CD14-positive monocyte (primary cell): ENCODE measurements at regions not wholly inside any gene's neighbourhood (a gene's known extent, or its start where the extent isn't known, plus 50 kb on each side); places are given as distances from the start of the nearest gene placed in this dataset.

ENCODE experiments used
- DNase-seq, 3 donors: peaks; one replicate each; pipeline ENCODE4 v3.0.0-alpha.2; 2011 to 2022
- H2AFZ ChIP-seq: 2 replicates; pipeline ENCODE4 v1.6.0; 2012; ENCODE audit warnings: mild to moderate bottlenecking, low read depth, low read length, inconsistent platforms; ENCODE audit not compliant: insufficient read depth, poor library complexity, severe bottlenecking
- H3K27ac ChIP-seq, 2 donors: 1 replicate in 1 of 2; 2 replicates in 1 of 2; pipeline ENCODE4 v1.5.1; 2012 to 2013; ENCODE audit warnings: low read length in 2 of 2, control low read depth in 1 of 2, inconsistent platforms in 1 of 2, low read depth in 1 of 2, mild to moderate bottlenecking in 1 of 2
- H3K27me3 ChIP-seq, 2 donors: one replicate each; pipeline versions ENCODE4 v1.6.0 to v1.6.1; 2011 to 2013; ENCODE audit warnings: low read length in 2 of 2; ENCODE audit not compliant: control insufficient read depth in 2 of 2, insufficient read depth in 2 of 2
- H3K36me3 ChIP-seq, 2 donors: replicated peaks in 1 of 2; 1 replicate in 1 of 2; 2 replicates in 1 of 2; pipeline versions ENCODE4 v1.5.1 to v1.6.1; 2012 to 2013; ENCODE audit warnings: low read length in 2 of 2, control low read depth in 1 of 2, inconsistent platforms in 1 of 2, mild to moderate bottlenecking in 1 of 2; ENCODE audit not compliant: insufficient read depth in 2 of 2, control insufficient read depth in 1 of 2
- H3K4me1 ChIP-seq, 2 donors: 1 replicate in 1 of 2; 2 replicates in 1 of 2; pipeline versions ENCODE4 v1.5.1 to v1.6.1; 2012 to 2013; ENCODE audit warnings: low read length in 2 of 2, control low read depth in 1 of 2, inconsistent platforms in 1 of 2, mild to moderate bottlenecking in 1 of 2, moderate library complexity in 1 of 2; ENCODE audit not compliant: insufficient read depth in 2 of 2, control insufficient read depth in 1 of 2
- H3K4me2 ChIP-seq: replicated peaks from 2 replicates; pipeline ENCODE3; 2012; ENCODE audit warnings: low read length, moderate library complexity, mild to moderate bottlenecking; ENCODE audit not compliant: poor library complexity, severe bottlenecking; ENCODE audit errors: extremely low read depth
- H3K4me3 ChIP-seq, 3 experiments: fragments of 200-600 bp in 1 of 3; sonication (generic) in 1 of 3; replicated peaks in 1 of 3; 1 replicate in 2 of 3; 2 replicates in 1 of 3; pipeline ENCODE4 v1.5.1; 2011 to 2013; ENCODE audit warnings: low read length in 3 of 3, mild to moderate bottlenecking in 3 of 3, control low read depth in 2 of 3, low read depth in 2 of 3, inconsistent platforms in 1 of 3, moderate library complexity in 1 of 3
- H3K79me2 ChIP-seq: 2 replicates; pipeline ENCODE4 v1.6.0; 2012; ENCODE audit warnings: mild to moderate bottlenecking, control low read depth, inconsistent platforms, low read length, moderate library complexity; ENCODE audit not compliant: insufficient read depth
- H3K9ac ChIP-seq: 2 replicates; pipeline ENCODE4 v1.6.0; 2017; ENCODE audit warnings: low read length, mild to moderate bottlenecking; ENCODE audit not compliant: insufficient read depth, poor library complexity, severe bottlenecking
- H3K9me3 ChIP-seq, 2 donors: replicated peaks in 1 of 2; 1 replicate in 1 of 2; 2 replicates in 1 of 2; pipeline versions ENCODE4 v1.5.1 to v1.6.1; 2012 to 2013; ENCODE audit warnings: low read length in 2 of 2, control low read depth in 1 of 2; ENCODE audit not compliant: control insufficient read depth in 1 of 2, insufficient read depth in 1 of 2
- H4K20me1 ChIP-seq: 2 replicates; pipeline ENCODE4 v1.6.0; 2012; ENCODE audit warnings: mild to moderate bottlenecking, low read length, control low read depth, moderate library complexity; ENCODE audit not compliant: insufficient read depth
- H3K27ac Mint-ChIP-seq, 7 donors: one replicate each; pipeline ENCODE4 v1.8.0; 2020; ENCODE audit warnings: mild to moderate bottlenecking in 7 of 7, mixed read lengths in 7 of 7, moderate library complexity in 6 of 7, inconsistent platforms in 2 of 7
- H3K27me3 Mint-ChIP-seq, 3 donors: one replicate each; pipeline ENCODE4 v1.8.0; 2021 to 2022; ENCODE audit warnings: low read depth in 3 of 3, mild to moderate bottlenecking in 3 of 3, mixed read lengths in 3 of 3, moderate library complexity in 3 of 3, inconsistent platforms in 1 of 3
- H3K36me3 Mint-ChIP-seq, 2 donors: one replicate each; pipeline ENCODE4 v1.8.0; 2020; ENCODE audit warnings: mixed read lengths in 2 of 2, inconsistent platforms in 1 of 2, mild to moderate bottlenecking in 1 of 2
- H3K4me1 Mint-ChIP-seq: one replicate; pipeline ENCODE4 v1.8.0; 2020; ENCODE audit warnings: mild to moderate bottlenecking, mixed read lengths
- H3K4me3 Mint-ChIP-seq, 2 donors: one replicate each; pipeline ENCODE4 v1.8.0; 2020; ENCODE audit warnings: mild to moderate bottlenecking in 2 of 2, mixed read lengths in 2 of 2, moderate library complexity in 1 of 2
- H3K9me3 Mint-ChIP-seq, 7 donors: one replicate each; pipeline ENCODE4 v1.8.0; 2020 to 2022; ENCODE audit warnings: mixed read lengths in 7 of 7, mild to moderate bottlenecking in 6 of 7, moderate library complexity in 6 of 7, inconsistent platforms in 2 of 7
- WGBS: methylation state at CpG from one replicate; pipeline ENCODE4 v1.1.5; 2013; ENCODE audit warnings: missing lambda C conversion rate; ENCODE audit not compliant: insufficient coverage; 5-methylcytosine and 5-hydroxymethylcytosine counted together
- intact Hi-C, 2 donors: fragments of 100-400 bp; cut with micrococcal nuclease; formaldehyde crosslinking; loops; one replicate each; pipeline versions ENCODE4 v1.15.0 to v1.15.1; 2023
- TF ChIP-seq, protein P1 (sequence below): fragments of 200-600 bp; IDR thresholded peaks from one replicate; pipeline ENCODE4 v1.8.0; 2022; ENCODE audit warnings: antibody characterized with exemption, mild to moderate bottlenecking

GRCh38 chr14:98444077-98444476, 827.9 kb downstream of the BCL11B start:
- H3K27me3 Mint-ChIP-seq = no peaks in the 10 kb centered on the region
- H3K9ac ChIP-seq = no peak overlapping the region
- H2AFZ ChIP-seq = no peak overlapping the region
- no peaks in the 10 kb centered on the region for H3K36me3 Mint-ChIP-seq
- no peak overlapping the region for H3K4me3 Mint-ChIP-seq
- WGBS = no CpG with 5 or more reads among the region's 2 CpGs
- H3K4me1 Mint-ChIP-seq = no peaks in the 10 kb centered on the region
- peaks cover 3 to 16% of the 10 kb centered on the region in 2 donors for H3K9me3 ChIP-seq
- H4K20me1 ChIP-seq = no peaks in the 10 kb centered on the region
- H3K27me3 ChIP-seq = no peaks in the 10 kb centered on the region
- intact Hi-C loops = no loop called here
- H3K9me3 Mint-ChIP-seq = peaks cover 0 to 11% (median 2%) of the 10 kb centered on the region in 7 donors
- TF ChIP-seq, protein P1, sequence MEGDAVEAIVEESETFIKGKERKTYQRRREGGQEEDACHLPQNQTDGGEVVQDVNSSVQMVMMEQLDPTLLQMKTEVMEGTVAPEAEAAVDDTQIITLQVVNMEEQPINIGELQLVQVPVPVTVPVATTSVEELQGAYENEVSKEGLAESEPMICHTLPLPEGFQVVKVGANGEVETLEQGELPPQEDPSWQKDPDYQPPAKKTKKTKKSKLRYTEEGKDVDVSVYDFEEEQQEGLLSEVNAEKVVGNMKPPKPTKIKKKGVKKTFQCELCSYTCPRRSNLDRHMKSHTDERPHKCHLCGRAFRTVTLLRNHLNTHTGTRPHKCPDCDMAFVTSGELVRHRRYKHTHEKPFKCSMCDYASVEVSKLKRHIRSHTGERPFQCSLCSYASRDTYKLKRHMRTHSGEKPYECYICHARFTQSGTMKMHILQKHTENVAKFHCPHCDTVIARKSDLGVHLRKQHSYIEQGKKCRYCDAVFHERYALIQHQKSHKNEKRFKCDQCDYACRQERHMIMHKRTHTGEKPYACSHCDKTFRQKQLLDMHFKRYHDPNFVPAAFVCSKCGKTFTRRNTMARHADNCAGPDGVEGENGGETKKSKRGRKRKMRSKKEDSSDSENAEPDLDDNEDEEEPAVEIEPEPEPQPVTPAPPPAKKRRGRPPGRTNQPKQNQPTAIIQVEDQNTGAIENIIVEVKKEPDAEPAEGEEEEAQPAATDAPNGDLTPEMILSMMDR = no peak
- H3K4me3 ChIP-seq = no peak overlapping the region
- DNase-seq = no peak
- H3K36me3 ChIP-seq = no peaks in the 10 kb centered on the region
- H3K27ac Mint-ChIP-seq = no peak overlapping the region
- H3K4me1 ChIP-seq = no peaks in the 10 kb centered on the region
- no peaks in the 10 kb centered on the region for H3K79me2 ChIP-seq
- no peak overlapping the region for H3K27ac ChIP-seq
- H3K4me2 ChIP-seq = no peak overlapping the region

- Histone ChIP-seq H3K27me3 (no peaks in the 10 kb centered on the region), H2AFZ (no peak overlapping the region), H3K9me3 (peaks cover 7 to 16% of the 10 kb centered on the region in 2 donors), H3K4me3 (no peak overlapping the region), H3K4me1 (no peaks in the 10 kb centered on the region), H3K27ac (no peak overlapping the region), H3K79me2 (no peaks in the 10 kb centered on the region), H4K20me1 (no peaks in the 10 kb centered on the region), H3K4me2 (no peak overlapping the region), H3K36me3 (no peaks in the 10 kb centered on the region), H3K9ac (no peak overlapping the region)
- no peaks in the 10 kb centered on the region for H3K4me1 Mint-ChIP-seq
- H3K36me3 Mint-ChIP-seq = no peaks in the 10 kb centered on the region
- no peak overlapping the region for H3K27ac Mint-ChIP-seq
- 60% methylated on average over 1 of the region's 2 CpGs for WGBS
- intact Hi-C loops = no loop called here
- no peak for DNase-seq
- H3K4me3 Mint-ChIP-seq = no peak overlapping the region
- TF ChIP-seq, protein P1 = no peak
- peaks cover 0 to 10% (median 1%) of the 10 kb centered on the region in 7 donors for H3K9me3 Mint-ChIP-seq
- no peaks in the 10 kb centered on the region for H3K27me3 Mint-ChIP-seq
These were observed 826.3 kb downstream of the BCL11B start for GRCh38 chr14:98445718-98446117.
